HG03064 (cell line): ENCODE measurements at regions not wholly inside any gene's neighbourhood (a gene's known extent, or its start where the extent isn't known, plus 50 kb on each side); places are given as distances from the start of the nearest gene placed in this dataset.
"Not testable (repeated sequence)": the region's sequence is repeated elsewhere in the genome, so short reads cannot be mapped to it uniquely, and the experiment has no call there.

Experiments
- ATAC-seq: cut with Tn5 transposase; IDR thresholded peaks from one replicate; pipeline ENCODE4 v1.9.1; 2021; ENCODE audit warnings: low read depth; ENCODE audit not compliant: unreplicated experiment

DNA sequence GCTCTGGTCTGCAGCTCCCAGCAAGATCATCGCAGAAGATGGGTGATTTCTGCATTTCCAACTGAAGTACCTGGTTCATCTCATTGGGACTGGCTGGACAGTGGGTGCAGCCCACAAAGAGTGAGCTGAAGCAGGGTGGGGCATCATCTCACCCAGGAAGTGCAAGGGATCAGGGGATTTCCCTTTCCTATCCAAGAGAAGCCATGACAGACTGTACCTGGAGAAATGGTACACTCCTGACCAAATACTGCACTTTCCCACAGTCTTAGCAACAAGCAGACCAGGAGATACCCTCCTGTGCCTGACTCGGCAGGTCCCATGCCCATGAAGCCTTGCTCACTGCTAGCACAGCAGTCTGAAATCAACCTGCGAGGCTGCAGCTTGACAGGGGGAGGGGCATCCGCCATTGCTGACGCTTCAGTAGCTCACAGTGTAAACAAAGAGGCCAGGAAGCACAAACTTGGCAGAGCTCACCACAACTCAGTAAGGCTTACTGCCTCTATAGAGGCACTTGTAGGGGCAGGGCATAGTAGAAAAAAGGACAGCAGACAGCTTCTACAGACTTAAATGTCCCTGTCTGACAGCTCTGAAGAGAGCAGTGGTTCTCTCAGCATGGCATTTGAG, 60.5 kb downstream of the AREG start:
- ATAC-seq = not testable (repeated sequence)

DNA sequence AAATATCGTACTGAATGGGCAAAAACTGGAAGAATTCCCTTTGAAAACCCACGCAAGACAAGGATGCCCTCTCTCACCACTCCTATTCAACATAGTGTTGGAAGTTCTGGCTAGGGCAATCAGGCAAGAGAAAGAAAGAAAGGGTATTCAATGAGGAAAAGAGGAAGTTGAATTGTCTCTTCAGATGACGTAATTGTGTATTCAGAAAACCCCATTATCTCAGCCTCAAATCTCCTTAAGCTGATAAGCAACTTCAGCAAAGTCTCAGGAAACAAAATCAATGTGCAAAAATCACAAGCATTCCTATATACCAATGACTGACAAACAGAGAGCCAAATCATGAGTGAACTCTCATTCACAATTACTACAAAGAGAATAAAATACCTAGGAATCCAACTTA, 64.4 kb downstream of the AREG start:
- not testable (repeated sequence) for ATAC-seq

DNA sequence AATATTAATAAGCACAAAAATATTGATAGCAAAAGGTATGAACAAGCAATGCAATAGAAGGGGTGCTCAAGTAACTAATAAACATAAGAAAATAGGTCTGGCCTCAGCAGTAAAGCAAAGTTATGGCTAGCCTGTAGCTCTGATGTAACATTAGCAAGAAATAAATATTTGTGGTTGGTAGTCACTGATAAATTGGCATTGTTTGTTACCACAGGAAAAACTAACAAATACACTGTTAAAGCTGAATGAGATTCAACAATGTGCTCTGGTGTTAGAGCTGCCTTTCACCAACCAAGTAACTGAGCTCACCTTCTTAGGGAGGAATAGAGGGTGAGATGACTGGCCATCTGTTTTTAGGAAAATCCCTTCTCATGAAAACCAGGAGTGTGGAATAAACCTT, 71.4 kb downstream of the AREG start:
- ATAC-seq = no peak

DNA sequence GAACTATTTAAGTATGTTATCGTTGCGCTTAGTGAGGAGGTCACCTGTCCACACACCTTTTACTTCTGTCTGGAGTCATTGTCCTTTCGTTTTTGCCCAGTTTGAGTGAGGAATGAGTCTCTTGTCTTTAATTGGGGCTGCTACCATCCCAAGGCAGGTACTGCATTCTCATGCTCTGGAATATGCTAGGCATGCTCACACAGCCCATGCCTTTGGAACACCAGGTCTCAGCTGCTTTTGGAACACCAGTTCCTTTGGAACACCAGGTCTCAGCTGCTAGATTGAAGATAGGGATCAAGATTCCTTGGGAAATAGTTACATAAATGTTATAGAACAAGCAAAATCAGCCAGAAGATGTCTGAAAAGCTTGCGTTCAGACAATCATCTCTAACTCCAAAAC, 73.1 kb downstream of the AREG start:
- no peak for ATAC-seq

DNA sequence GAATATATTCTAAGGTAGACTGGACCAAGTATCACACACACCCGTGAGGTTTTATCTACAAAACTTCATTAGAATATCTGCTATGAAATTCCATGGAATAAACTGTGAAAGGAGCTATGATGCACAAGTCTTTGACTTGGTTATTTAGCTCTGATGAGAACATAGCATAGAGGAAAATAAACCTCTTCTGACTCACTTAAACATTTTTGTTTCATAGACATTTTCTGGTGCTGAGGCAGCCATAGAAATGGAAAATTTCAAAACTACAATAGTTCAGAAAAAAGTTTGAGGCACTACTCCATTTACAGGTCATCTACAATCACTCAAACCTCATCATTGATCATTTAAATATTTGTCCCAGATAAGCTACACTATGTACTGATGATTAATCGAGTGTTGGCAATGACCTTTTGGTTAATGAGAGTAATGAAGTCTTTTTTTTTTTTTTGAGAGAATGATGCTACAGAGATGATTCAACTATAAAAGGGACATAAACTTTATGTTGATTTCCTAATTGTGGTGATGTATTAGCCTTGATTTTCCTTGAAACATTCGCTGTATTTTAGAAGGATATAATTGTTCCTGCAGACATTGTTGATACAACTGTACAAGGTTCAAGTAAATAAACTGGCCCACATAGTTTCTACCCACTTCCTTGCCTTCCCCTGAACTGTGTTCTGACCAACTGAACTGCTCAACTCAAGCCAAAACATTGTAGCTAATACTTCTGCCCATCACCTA, 77.5 kb downstream of the AREG start:
- ATAC-seq = no peak

DNA sequence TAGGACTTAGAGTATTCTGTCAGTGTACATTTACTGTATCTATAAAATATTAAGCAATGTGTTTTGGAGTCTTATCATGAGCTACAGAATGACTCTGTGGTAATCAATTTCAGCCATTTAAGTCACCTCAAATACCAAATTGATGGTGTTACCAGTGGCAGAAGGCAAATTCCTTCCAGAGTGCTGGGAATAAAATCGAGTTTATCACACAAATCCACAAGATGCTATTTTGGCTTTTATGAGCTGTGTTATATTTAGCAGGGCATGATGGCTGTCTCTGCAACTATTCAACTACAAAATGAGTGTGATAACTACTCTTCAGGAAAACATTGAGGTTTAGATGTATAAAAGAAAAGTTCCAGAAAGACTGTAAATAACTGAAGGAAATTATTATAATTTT, 78.2 kb downstream of the AREG start:
- no peak for ATAC-seq

DNA sequence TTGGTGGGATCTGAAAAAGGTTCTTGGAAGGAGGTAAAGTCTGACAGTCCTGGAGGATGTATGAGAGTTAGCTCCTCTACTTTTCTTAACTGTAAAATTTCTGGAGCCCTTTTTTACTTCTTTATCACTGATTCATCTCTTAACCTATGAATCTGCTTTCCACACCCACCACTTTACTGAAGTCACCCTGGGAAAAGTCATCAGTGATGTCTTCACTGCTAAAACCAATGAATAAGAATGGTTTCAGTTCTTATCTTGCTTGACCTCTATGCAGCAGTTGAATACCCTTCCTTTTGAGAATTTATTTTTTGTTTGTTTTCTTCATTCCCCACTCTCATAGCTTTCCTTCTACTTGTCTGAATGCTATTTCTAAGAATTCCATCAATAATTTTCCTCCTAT, 80.0 kb downstream of the AREG start:
- ATAC-seq = no peak

DNA sequence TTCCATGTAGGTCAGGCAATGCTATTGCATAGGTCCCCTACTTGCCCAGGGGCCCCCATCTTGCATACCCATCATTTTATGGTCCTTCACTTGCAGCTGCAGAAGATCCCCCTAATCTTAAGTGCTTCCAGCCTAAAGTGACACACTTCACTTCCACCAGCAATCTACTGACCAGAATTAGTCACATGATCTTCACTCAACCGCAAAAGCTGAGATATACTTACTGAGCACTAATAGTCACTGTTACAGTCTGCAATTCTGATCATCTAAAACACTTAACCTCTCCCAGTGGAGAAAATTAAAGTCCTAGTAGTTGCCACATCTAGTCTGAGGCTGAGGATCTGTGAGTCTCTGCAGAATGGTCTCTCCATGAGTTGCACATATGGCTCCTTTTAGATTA, 82.1 kb downstream of the AREG start:
- ATAC-seq = no peak

DNA sequence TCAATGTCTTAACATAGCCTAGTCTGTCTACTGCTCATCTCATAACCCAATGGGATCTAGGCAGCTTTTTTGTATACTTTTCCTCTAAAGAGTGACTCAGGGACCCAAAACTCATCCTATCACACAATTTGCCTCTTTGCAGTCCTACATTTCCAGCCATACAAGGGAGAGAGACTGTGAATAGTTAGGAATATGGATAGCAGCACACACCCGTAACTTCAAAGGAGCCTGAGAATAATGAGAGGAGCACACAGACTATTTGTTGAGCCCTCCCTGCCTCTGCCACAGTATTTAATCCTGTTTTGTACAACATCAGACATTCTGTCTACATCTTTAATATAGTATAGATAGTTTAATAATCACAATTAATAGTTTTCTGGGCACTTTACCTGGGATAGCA, 83.2 kb downstream of the AREG start:
- ATAC-seq = no peak

DNA sequence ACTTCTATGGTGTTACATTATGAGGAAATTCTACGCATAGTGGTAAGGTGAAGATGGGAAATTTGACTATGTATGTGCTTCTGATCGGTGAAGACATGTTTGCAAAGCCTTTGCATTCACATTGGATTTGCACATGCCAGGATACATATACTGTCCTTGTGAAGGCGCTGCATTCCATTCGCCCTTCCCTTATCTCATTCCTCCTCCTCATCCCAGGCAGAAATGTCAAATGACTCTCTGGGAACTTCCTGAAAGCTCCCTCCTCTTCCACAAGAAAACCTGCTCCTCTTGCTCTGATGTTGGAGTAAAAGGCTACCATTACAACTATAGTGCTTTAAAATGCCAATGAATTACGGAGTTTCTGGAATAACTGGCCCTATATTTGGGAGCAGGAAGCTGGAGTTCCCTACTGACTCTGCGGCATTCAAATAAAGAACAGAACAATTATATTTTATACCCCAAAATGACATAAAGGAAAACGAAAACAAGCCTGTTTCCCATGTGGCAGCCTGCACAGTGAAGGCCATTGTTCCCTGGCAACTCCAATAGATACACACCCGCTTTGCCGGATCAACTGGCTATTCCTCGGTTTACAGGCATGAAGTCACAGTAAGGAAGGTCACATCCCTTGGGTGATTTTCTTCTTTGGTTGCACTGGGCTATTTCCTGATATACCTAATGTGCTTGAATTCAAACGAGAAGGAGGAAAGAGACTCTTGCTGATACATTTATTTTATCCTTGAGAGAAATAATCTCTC, 84.5 kb downstream of the AREG start:
- ATAC-seq = no peak

DNA sequence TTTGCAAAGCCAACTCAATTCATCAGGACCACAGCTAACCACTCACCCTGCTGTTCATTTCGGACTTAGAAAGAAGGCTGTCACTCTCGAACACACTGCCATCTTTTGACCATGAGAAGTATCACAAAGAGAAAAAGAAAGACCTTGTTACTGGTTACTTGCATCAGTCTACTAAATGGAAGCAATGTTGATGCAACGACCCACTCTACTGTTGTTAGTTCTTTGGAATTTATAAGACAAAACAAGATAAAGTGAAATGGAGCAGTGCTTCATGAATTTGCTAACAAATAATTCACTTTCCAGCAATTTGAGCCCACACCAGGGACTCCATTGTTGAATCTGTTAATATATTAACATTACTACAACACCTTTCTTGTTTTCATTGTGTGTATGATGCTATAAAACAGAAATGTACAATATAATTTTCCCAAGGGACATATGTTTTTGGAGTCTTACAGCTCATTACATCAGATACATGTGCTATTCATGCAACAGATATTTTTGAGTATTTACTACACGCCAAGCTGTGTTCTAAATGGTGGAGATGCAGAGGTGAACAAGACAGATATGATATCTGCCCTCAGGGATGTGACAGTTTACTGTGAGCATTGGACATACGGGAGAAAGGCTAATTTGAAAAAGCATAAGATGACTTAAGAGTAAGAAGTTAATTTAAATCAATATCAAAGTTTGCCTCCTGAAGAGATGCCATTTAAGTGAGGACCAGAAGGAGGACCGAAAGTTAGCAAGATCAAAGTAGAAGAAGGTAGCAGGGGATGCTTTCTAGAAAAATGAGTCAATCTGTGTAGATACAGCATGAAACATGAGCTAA, 87.2 kb downstream of the AREG start:
- ATAC-seq = no peak

DNA sequence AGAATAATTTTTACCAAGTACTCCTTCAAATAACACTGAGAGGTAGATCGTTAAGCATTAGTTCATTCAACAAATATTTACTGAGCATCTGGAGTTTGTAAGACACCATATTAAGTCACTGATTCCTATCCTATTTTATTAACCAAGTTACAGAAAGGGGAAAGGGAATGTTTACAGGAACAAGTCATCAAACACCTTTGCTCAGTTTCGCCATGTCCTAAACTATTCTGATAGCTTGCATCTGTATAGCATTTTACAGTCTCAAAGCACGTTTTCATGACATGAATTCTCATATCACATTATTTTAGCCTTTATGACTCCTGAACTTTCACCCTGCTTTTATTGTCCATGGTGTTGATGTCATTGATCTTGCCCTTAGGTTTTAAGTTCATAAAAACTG, 89.2 kb downstream of the AREG start:
- ATAC-seq = no peak

DNA sequence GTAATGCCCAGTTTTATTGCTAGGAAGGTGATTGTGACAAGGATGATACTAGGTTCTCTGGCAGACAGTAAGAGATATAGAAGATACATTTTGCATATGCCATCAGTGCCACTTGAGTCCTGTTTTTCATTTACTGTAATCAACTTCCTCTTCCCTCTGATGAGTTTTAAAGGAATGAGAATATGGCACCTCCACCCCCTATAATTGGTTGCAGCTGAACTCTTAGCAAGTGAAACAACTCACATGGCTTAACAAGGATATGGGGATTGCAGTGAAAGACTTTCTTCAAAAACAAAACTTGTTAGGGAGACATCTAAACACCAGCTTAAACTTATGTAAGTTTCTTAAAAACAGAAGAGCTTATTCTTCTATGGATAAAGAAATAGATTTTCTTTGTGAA, 90.0 kb downstream of the AREG start:
- no peak for ATAC-seq

DNA sequence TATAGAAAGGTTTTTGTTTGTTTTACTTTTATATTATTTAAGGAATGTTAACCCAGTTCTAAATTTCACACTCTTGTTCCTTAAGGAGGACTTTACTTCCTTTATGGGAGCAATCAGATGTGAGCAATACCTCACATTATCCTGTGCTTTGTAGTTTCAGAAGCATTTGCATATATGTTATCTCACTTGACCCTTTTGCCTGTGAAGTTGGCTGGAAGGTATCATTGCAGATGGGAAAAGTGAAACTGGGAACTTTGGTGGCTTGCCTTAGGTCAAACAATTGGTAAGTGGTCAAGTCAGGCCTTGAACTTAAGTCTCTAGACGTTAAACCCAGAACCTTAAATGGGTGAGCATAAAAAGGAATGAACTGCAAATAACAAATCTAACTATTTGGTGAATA, 90.6 kb downstream of the AREG start:
- ATAC-seq = no peak

DNA sequence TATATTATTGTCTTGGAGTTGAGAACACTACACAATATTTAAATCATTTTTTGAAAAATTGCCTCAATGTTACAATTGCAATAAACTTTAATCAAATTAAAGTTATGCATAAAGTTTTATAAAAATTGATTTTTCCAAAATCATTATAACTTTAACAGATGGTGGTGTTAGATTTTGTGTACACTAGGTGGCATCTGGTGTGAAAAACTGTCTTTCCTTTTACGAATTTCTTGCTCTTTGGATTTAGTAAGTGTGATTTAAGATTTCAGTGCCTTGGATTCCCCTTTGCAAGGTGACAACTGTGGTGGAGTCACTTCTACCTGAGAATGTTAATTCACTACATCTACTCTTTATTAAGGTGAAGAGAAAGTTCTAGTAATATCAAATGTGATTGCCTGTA, 91.6 kb downstream of the AREG start:
- ATAC-seq = no peak

DNA sequence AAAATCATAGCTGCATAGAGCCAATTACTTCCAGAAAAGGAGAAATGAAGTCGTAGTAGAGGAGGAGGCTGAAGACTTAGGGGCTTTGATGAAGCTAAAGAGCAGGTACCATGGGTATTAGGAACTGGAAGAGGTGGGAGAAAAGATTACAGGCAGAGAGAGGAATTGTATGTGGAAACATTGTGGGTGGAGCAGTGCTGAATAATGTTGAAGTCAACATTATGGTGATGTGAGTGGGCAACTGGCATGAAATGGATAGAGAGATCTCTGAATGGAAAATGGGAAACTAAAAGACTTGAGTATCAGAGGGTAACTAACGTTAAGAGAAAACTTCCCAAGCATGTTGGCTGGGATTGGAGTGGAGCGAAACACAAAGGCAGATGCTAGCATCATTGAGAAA, 92.5 kb downstream of the AREG start:
- no peak for ATAC-seq

DNA sequence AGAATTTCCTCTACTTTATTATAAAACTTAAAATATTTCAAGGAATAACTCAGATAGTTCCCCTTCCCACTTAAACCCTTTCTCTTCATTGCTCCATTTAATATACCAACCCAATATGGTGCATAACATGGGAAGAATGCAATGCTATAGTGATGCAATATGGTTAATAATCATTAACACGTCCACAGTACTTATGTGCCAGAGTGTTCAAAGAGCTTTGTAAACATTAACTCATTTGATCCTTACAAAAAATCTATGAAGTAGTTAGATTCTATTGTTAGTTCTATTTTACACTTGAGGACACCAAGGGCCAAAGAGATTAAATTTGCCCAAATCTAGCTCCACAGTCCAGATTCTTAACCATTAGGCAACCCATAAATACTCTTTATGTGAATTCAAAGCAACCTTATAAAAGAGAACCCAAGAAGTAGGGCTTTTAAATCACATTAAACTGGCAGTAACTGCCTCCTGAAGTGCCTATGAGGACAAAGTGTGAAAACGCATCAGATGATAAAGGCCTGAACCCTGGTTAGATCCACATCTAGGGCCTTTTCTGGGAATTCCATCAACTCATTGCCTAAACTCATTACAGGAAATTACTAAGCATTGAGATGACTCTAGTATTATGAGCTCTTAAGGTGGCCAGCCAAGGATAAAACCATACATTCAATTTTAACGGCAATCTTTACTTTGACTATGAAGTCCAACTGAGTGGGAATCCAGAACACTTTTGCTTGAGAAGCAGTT, 94.3 kb downstream of the AREG start:
- no peak for ATAC-seq

DNA sequence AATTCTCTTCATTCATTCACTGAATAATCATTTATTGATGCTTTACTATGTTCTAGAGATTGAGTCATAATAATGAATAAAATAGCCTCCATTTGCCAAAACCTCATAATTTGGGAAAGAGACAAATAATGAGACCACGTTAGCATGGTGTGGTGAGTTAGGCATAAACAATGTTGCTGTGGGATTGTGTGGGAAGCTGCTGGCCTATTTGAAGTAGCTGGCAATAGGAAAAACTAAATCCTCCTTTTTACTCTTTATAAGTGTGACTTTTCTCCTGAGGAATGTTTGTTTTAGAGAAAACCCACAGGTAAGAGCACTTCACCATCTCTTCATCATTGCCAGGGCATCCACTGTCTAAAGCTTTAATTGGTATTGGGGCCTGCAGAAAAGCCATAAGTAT, 95.3 kb downstream of the AREG start:
- ATAC-seq = no peak

DNA sequence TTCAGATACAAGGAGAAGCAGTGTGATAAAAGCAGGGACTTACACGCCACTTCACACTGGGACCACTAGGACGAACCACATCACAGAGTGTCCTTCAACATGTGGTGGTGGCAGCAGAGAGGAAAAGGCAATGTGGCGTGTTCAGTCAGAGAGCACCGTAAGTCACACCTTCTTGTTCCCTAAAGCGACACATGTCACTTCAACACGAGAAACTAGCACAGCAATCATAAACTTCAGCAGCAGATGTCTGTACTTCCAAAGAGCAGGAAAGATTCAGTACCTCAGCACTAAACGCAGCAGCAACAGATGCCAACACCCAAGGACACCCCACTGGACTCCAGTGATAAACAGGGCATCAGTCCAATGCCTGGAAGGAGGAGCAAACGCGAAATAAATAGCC, 96.7 kb downstream of the AREG start:
- ATAC-seq = no peak

DNA sequence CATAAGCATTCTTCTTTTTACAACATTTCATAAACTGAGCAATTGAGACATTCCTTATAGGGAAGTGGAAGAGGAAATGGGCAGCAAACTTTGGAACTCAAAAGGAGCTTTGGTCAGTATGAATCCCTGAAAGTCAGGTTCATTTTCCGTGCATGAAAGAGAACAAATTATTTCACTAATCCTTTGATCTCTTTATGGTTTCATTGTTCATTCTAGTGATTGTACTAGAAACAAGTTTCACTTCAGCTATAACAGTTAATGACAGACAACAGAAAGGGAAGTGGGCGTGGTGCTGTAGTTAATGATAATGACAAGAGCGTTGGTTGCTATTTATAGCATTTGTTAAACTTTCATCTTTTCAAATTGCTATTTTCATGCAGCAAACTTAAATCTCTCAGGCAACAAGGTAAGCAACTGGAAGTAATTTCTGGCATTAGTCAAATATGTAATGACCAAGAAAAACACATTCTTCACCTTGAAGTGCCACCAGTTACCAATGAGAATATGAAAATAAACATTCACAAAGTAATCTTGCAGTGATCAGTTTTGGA, 98.4 kb downstream of the AREG start:
- peak; percentile 91 for ATAC-seq
